Adrenal gland (tissue), 5 donors: ENCODE measurements at regions not wholly inside any gene's neighbourhood (a gene's known extent, or its start where the extent isn't known, plus 50 kb on each side); places are given as distances from the start of the nearest gene placed in this dataset.

Experiments
- POLR2A ChIP-seq, 2 donors: fragments of 450-650 bp; IDR thresholded peaks; one replicate each; pipeline ENCODE4 v1.6.1; 2017; ENCODE audit warnings: antibody characterized with exemption in 2 of 2, mild to moderate bottlenecking in 2 of 2, moderate library complexity in 1 of 2
- TF ChIP-seq, protein P1 (sequence below), 6 experiments: fragments of 450-650 bp in 4 of 6; fragments of 200-600 bp in 2 of 6; sonication (generic) in 1 of 6; IDR thresholded peaks; 1 replicate in 5 of 6; 2 replicates in 1 of 6; pipeline versions ENCODE4 v1.5.1 to v1.8.0; 2016 to 2021; ENCODE audit warnings: antibody characterized with exemption in 6 of 6, mild to moderate bottlenecking in 2 of 6, moderate library complexity in 1 of 6
- donor health status: DM: no; HTN: no; CAD: no.

GRCh38 chr13:40503966-40504591 lies 162.4 kb downstream of the FOXO1 start:
- no peak for TF ChIP-seq POLR2A (IDR thresholded peaks at IDR 0.05)
- TF ChIP-seq, protein P1, sequence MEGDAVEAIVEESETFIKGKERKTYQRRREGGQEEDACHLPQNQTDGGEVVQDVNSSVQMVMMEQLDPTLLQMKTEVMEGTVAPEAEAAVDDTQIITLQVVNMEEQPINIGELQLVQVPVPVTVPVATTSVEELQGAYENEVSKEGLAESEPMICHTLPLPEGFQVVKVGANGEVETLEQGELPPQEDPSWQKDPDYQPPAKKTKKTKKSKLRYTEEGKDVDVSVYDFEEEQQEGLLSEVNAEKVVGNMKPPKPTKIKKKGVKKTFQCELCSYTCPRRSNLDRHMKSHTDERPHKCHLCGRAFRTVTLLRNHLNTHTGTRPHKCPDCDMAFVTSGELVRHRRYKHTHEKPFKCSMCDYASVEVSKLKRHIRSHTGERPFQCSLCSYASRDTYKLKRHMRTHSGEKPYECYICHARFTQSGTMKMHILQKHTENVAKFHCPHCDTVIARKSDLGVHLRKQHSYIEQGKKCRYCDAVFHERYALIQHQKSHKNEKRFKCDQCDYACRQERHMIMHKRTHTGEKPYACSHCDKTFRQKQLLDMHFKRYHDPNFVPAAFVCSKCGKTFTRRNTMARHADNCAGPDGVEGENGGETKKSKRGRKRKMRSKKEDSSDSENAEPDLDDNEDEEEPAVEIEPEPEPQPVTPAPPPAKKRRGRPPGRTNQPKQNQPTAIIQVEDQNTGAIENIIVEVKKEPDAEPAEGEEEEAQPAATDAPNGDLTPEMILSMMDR (IDR thresholded peaks at IDR 0.05), result no peak
